Vagina (tissue), 2 donors: ENCODE measurements at regions not wholly inside any gene's neighbourhood (a gene's known extent, or its start where the extent isn't known, plus 50 kb on each side); places are given as distances from the start of the nearest gene placed in this dataset.
"Not testable (repeated sequence)": the region's sequence is repeated elsewhere in the genome, so short reads cannot be mapped to it uniquely, and the experiment has no call there.

Source experiments
- DNase-seq, 2 donors: peaks; one replicate each; pipeline ENCODE4 v3.0.0-alpha.2; 2017; ENCODE audit errors: extremely low spot score in 2 of 2
- H3K27ac ChIP-seq: fragments of 200-600 bp; sonication (generic); one replicate; pipeline ENCODE4 v1.5.1; 2019
- H3K27me3 ChIP-seq: fragments of 200-600 bp; sonication (generic); one replicate; pipeline ENCODE4 v1.5.1; 2019
- H3K36me3 ChIP-seq, 2 donors: fragments of 200-600 bp; sonication (generic); one replicate each; pipeline ENCODE4 v1.5.1; 2017 to 2019
- H3K4me1 ChIP-seq: fragments of 200-600 bp; sonication (generic); one replicate; pipeline ENCODE4 v1.5.1; 2019
- H3K4me3 ChIP-seq, 2 donors: fragments of 200-600 bp; sonication (generic); 1 replicate in 1 of 2; 2 replicates in 1 of 2; pipeline ENCODE4 v1.5.1; 2016 to 2019
- H3K9me3 ChIP-seq: fragments of 200-600 bp; sonication (generic); one replicate; pipeline ENCODE4 v1.5.1; 2019
- POLR2A ChIP-seq, 2 donors: fragments of 450-650 bp; IDR thresholded peaks; one replicate each; pipeline ENCODE4 v1.6.1; 2017; ENCODE audit warnings: antibody characterized with exemption in 2 of 2, mild to moderate bottlenecking in 2 of 2, moderate library complexity in 2 of 2
- POLR2AphosphoS5 ChIP-seq, 2 donors: sonication (generic); formaldehyde crosslinking; IDR thresholded peaks; one replicate each; pipeline ENCODE4 v1.9.0; 2017; ENCODE audit warnings: antibody characterized with exemption in 2 of 2, mild to moderate bottlenecking in 2 of 2, low read depth in 1 of 2; ENCODE audit not compliant: insufficient read depth in 1 of 2
- intact Hi-C: fragments of 100-400 bp; cut with DNase I; formaldehyde crosslinking; loops from one replicate; pipeline ENCODE4 v1.15.1; 2023
- TF ChIP-seq, protein P1 (sequence below), 3 experiments: fragments of 450-650 bp in 2 of 3; fragments of 200-600 bp in 1 of 3; sonication (generic) in 1 of 3; IDR thresholded peaks; one replicate each; pipeline ENCODE4 v1.5.1; 2017 to 2019; ENCODE audit warnings: antibody characterized with exemption in 3 of 3, mild to moderate bottlenecking in 2 of 3, moderate library complexity in 2 of 3

DNA sequence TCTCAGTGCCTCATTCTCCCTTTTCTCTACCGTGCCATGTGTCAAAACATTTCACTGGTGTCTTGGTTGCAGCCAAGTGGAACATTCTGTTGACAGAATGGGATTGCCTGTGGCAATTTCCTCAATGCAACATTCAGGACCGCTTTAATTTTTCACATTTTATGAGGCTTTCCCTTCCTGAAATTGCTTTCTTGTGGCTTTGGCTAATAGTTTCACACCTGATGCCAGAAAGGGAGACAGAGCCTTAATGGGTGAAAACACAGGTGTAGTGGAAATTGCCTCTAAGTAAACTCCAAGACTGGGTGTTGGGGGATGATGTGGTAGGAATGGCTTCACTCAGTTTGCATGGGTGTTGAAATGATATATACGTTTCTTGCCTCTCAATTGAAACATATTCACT, 278.3 kb downstream of the TSN start:
- H3K36me3 ChIP-seq = no peaks in the 10 kb centered on the region
- no peaks in the 10 kb centered on the region for H3K27me3 ChIP-seq
- intact Hi-C loops = no loop called here
- no peaks in the 10 kb centered on the region for H3K4me1 ChIP-seq
- no peaks in the 10 kb centered on the region for H3K9me3 ChIP-seq
- H3K4me3 ChIP-seq = no peak overlapping the region
- H3K27ac ChIP-seq = no peak overlapping the region
- no peak for DNase-seq
- TF ChIP-seq POLR2A (IDR thresholded peaks at IDR 0.05) = no peak
- TF ChIP-seq, protein P1, sequence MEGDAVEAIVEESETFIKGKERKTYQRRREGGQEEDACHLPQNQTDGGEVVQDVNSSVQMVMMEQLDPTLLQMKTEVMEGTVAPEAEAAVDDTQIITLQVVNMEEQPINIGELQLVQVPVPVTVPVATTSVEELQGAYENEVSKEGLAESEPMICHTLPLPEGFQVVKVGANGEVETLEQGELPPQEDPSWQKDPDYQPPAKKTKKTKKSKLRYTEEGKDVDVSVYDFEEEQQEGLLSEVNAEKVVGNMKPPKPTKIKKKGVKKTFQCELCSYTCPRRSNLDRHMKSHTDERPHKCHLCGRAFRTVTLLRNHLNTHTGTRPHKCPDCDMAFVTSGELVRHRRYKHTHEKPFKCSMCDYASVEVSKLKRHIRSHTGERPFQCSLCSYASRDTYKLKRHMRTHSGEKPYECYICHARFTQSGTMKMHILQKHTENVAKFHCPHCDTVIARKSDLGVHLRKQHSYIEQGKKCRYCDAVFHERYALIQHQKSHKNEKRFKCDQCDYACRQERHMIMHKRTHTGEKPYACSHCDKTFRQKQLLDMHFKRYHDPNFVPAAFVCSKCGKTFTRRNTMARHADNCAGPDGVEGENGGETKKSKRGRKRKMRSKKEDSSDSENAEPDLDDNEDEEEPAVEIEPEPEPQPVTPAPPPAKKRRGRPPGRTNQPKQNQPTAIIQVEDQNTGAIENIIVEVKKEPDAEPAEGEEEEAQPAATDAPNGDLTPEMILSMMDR (IDR thresholded peaks at IDR 0.05) = no peak
- no peak for TF ChIP-seq POLR2AphosphoS5 (IDR thresholded peaks at IDR 0.05; ENCODE audit: insufficient read depth in 1 of 2, low read depth in 1 of 2)

DNA sequence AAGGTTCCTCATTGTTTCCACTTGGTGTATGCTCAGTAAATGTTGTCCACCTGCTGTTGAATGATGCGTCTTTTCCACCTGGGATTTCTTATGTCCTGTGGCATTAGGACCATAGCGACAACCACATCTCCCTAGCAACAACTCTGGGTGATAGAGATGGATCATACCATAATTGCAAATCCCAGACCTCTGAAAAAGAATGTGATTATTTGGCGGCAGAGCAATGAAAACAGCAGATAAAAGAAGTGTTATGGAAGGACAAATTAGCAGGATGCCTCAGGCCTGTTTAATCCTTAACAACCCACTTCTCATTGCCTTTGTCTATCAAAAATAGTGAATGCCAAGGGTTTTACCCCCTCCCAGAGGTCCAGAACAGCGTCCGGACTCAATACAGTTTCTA, 278.9 kb downstream of the TSN start:
- Histone ChIP-seq H3K36me3 (no peaks in the 10 kb centered on the region), H3K4me3 (no peak overlapping the region), H3K9me3 (no peaks in the 10 kb centered on the region), H3K4me1 (no peaks in the 10 kb centered on the region), H3K27ac (no peak overlapping the region), H3K27me3 (no peaks in the 10 kb centered on the region)
- no peak for DNase-seq
- intact Hi-C loops = no loop called here
- no peak for TF ChIP-seq POLR2A (IDR thresholded peaks at IDR 0.05)
- TF ChIP-seq, protein P1 (IDR thresholded peaks at IDR 0.05) = no peak

DNA sequence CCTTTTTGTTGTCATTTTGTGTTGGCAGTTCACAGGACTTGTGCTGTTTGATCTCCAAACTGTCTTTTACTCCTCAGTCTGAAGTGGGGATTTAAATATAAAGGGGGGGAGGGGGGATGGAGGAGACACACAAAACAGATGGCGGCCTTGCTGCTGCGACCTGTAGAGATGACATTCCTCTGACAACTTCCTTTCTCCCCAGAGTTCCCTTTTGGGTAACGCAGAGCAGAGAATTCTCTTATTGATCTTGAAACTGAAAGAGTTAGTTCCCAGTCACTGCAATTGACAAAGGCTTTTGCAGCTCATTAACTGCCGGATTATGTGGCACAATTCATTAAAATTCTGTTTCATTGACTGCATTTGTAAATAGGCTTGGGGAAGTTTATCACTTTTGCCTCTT, 279.3 kb downstream of the TSN start:
- Histone ChIP-seq H3K27ac (no peak overlapping the region), H3K27me3 (no peaks in the 10 kb centered on the region), H3K4me1 (no peaks in the 10 kb centered on the region), H3K9me3 (no peaks in the 10 kb centered on the region), H3K36me3 (no peaks in the 10 kb centered on the region), H3K4me3 (no peak overlapping the region)
- DNase-seq = no peak
- TF ChIP-seq POLR2AphosphoS5 (IDR thresholded peaks at IDR 0.05; ENCODE audit: insufficient read depth in 1 of 2, low read depth in 1 of 2) (no peak), POLR2A (IDR thresholded peaks at IDR 0.05) (no peak)
- TF ChIP-seq, protein P1 (IDR thresholded peaks at IDR 0.05) = no peak
- intact Hi-C loops = no loop called here

DNA sequence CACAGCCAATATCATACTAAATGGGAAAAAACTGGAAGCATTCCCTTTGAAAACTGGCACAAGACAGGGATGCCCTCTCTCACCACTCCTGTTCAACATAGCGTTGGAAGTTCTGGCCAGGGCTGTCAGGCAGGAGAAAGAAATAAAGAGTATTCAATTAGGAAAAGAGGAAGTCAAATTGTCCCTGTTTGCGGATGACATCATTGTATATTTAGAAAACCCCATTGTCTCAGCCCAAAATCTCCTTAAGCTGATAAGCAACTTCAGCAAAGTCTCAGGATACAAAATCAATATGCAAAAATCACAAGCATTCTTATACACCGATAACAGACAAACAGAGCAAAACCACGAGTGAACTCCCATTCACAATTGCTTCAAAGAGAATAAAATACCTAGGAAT, 283.4 kb downstream of the TSN start:
- DNase-seq, H3K27ac ChIP-seq, intact Hi-C loops, H3K27me3 ChIP-seq, H3K9me3 ChIP-seq, H3K4me1 ChIP-seq, H3K4me3 ChIP-seq, H3K36me3 ChIP-seq: not testable (repeated sequence)

DNA sequence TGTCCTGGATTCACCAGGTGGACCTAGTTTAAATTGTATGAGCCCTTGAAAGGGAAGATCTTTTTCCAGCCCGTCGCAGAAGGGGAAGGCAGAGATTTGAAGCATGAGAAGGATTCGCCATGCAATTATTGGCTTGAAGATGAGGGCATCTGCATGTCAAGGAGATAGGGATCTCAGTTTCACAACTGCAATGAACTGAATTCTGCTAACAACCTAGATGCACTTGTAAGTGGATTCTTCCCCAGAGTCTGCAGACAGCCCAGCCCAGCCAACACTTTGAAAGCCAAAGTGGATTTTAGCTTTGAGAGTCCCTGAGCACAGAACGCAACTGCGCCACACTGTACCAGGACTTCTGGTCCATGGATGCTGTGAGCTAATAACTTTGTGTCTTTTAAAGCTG, 286.0 kb downstream of the TSN start:
- Histone ChIP-seq H3K27ac (no peak overlapping the region), H3K4me3 (no peak overlapping the region), H3K27me3 (no peaks in the 10 kb centered on the region), H3K9me3 (no peaks in the 10 kb centered on the region), H3K4me1 (no peaks in the 10 kb centered on the region), H3K36me3 (no peaks in the 10 kb centered on the region)
- DNase-seq = no peak
- TF ChIP-seq POLR2AphosphoS5 (IDR thresholded peaks at IDR 0.05; ENCODE audit: insufficient read depth in 1 of 2, low read depth in 1 of 2) (no peak), POLR2A (IDR thresholded peaks at IDR 0.05) (no peak)
- TF ChIP-seq, protein P1 (IDR thresholded peaks at IDR 0.05) = no peak
- intact Hi-C loops = no loop called here

DNA sequence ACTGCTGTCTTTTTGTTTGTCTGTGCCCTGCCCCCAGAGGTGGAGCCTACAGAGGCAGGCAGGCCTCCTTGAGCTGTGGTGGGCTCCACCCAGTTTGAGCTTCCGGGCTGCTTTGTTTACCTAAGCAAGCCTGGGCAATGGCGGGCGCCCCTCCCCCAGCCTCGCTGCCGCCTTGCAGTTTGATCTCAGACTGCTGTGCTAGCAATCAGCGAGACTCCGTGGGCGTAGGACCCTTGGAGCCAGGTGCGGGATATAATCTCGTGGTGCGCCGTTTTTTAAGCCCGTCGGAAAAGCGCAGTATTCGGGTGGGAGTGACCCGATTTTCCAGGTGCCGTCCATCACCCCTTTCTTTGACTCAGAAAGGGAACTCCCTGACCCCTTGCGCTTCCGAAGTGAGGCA, 296.2 kb downstream of the TSN start:
- H3K27me3 ChIP-seq, H3K4me1 ChIP-seq, intact Hi-C loops, H3K27ac ChIP-seq, H3K36me3 ChIP-seq, H3K4me3 ChIP-seq, H3K9me3 ChIP-seq, DNase-seq: not testable (repeated sequence)
